ENCODE measurements at regions not wholly inside any gene's neighbourhood (a gene's known extent, or its start where the extent isn't known, plus 50 kb on each side); places are given as distances from the start of the nearest gene placed in this dataset.
"Not testable (repeated sequence)": the region's sequence is repeated elsewhere in the genome, so short reads cannot be mapped to it uniquely, and the experiment has no call there.

GRCh38 chr2:186182366-186182765 lies 303.7 kb upstream of the ZC3H15 start:
- DNase-seq (ENCODE audit: low spot score), result not testable (repeated sequence)

GRCh38 chr2:186183406-186183805 lies 302.7 kb upstream of the ZC3H15 start:
- DNase-seq (ENCODE audit: low spot score), result no peak

GRCh38 chr2:186187854-186188253 lies 298.2 kb upstream of the ZC3H15 start:
- no peak for DNase-seq (ENCODE audit: low spot score)

GRCh38 chr2:186189816-186190215 lies 296.2 kb upstream of the ZC3H15 start:
- no peak for DNase-seq (ENCODE audit: low spot score)

GRCh38 chr2:186195696-186196095 lies 290.4 kb upstream of the ZC3H15 start:
- DNase-seq (ENCODE audit: low spot score), result no peak

GRCh38 chr2:186197955-186198354 lies 288.1 kb upstream of the ZC3H15 start:
- no peak for DNase-seq (ENCODE audit: low spot score)

- DNase-seq (ENCODE audit: low spot score), result no peak
These were observed 287.0 kb upstream of the ZC3H15 start for GRCh38 chr2:186199029-186199428.

GRCh38 chr2:186201371-186201770 lies 284.7 kb upstream of the ZC3H15 start:
- no peak for DNase-seq (ENCODE audit: low spot score)

- DNase-seq (ENCODE audit: low spot score), result no peak
These were observed 280.7 kb upstream of the ZC3H15 start for GRCh38 chr2:186205254-186205911.

- no peak for DNase-seq (ENCODE audit: low spot score)
These were observed 276.5 kb upstream of the ZC3H15 start for GRCh38 chr2:186209532-186209931.

GRCh38 chr2:186220409-186220808 lies 265.7 kb upstream of the ZC3H15 start:
- no peak for DNase-seq (ENCODE audit: low spot score)

- DNase-seq (ENCODE audit: low spot score), result no peak
These were observed 256.8 kb upstream of the ZC3H15 start for GRCh38 chr2:186229265-186229664.

- no peak for DNase-seq (ENCODE audit: low spot score)
These were observed 244.2 kb upstream of the ZC3H15 start for GRCh38 chr2:186241874-186242273.

- no peak for DNase-seq (ENCODE audit: low spot score)
These were observed 231.3 kb upstream of the ZC3H15 start for GRCh38 chr2:186254759-186255158.

- no peak for DNase-seq (ENCODE audit: low spot score)
These were observed 230.2 kb upstream of the ZC3H15 start for GRCh38 chr2:186255823-186256222.

- DNase-seq (ENCODE audit: low spot score), result peak; percentile 77
These were observed 229.5 kb upstream of the ZC3H15 start for GRCh38 chr2:186256540-186256939.

GRCh38 chr2:186263673-186264250 lies 222.3 kb upstream of the ZC3H15 start:
- DNase-seq (ENCODE audit: low spot score), result no peak

- peak; percentile 3 for DNase-seq (ENCODE audit: low spot score)
These were observed 216.5 kb upstream of the ZC3H15 start for GRCh38 chr2:186269536-186269935.

- no peak for DNase-seq (ENCODE audit: low spot score)
These were observed 212.1 kb upstream of the ZC3H15 start for GRCh38 chr2:186273953-186274352.

- DNase-seq (ENCODE audit: low spot score), result no peak
These were observed 211.0 kb upstream of the ZC3H15 start for GRCh38 chr2:186274936-186275575.

- no peak for DNase-seq (ENCODE audit: low spot score)
These were observed 209.2 kb upstream of the ZC3H15 start for GRCh38 chr2:186276909-186277308.

- DNase-seq (ENCODE audit: low spot score), result no peak
These were observed 204.3 kb upstream of the ZC3H15 start for GRCh38 chr2:186281726-186282125.

- DNase-seq (ENCODE audit: low spot score), result no peak
These were observed 191.7 kb upstream of the ZC3H15 start for GRCh38 chr2:186294248-186294888.

Measured in pons (tissue), 1 donor.